PFSK-1 (cell line): ENCODE measurements at regions not wholly inside any gene's neighbourhood (a gene's known extent, or its start where the extent isn't known, plus 50 kb on each side); places are given as distances from the start of the nearest gene placed in this dataset.

ENCODE experiments used
- FOXP2 ChIP-seq: optimal IDR thresholded peaks from 2 replicates; pipeline ENCODE3; 2011; ENCODE audit warnings: borderline replicate concordance, control low read depth, inconsistent platforms; ENCODE audit not compliant: insufficient read depth; ENCODE audit errors: extremely low read length, extremely low read depth
- POLR2AphosphoS5 ChIP-seq: IDR thresholded peaks from 2 replicates; pipeline ENCODE4 v1.6.1; 2012; ENCODE audit warnings: low read depth, mild to moderate bottlenecking, control low read depth, low read length, moderate library complexity
- SIN3A ChIP-seq: IDR thresholded peaks from 2 replicates; pipeline ENCODE4 v1.6.1; 2012; ENCODE audit warnings: mild to moderate bottlenecking, low read length, moderate library complexity, borderline replicate concordance; ENCODE audit not compliant: insufficient read depth
- TAF1 ChIP-seq: IDR thresholded peaks from 2 replicates; pipeline ENCODE4 v1.6.1; 2012; ENCODE audit warnings: low read length, control low read depth, borderline replicate concordance; ENCODE audit not compliant: insufficient read depth
- TF ChIP-seq, protein P1 (sequence below), 2 experiments: IDR thresholded peaks; 2 replicates each; pipeline versions ENCODE4 v1.6.1 to v1.8.0; 2011 to 2012; ENCODE audit warnings: low read depth in 2 of 2, low read length in 2 of 2, control low read depth in 1 of 2, inconsistent platforms in 1 of 2, mild to moderate bottlenecking in 1 of 2, moderate library complexity in 1 of 2; ENCODE audit not compliant: insufficient read depth in 1 of 2

DNA sequence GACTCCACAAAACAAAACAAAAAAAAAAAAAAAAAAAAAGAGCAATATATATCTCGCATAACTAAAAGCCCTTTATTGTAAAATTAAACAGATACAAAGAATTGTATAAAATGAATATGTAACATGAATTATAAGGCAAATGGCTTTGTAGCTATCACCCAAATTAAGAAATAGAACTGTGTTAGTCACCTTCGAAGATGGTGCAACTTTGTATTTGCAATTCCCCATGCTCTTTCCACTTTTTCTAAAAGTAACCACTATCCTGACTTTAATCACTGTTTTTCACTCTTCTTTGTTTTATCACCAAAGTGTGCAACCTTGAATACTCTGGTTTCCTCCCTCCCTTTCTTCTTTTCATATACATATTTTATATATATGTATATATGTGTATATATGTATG lies 57.1 kb upstream of the HTR2A start:
- TF ChIP-seq POLR2AphosphoS5 = no peak
- TF ChIP-seq TAF1 = no peak
- no peak for TF ChIP-seq SIN3A
- TF ChIP-seq, protein P1, sequence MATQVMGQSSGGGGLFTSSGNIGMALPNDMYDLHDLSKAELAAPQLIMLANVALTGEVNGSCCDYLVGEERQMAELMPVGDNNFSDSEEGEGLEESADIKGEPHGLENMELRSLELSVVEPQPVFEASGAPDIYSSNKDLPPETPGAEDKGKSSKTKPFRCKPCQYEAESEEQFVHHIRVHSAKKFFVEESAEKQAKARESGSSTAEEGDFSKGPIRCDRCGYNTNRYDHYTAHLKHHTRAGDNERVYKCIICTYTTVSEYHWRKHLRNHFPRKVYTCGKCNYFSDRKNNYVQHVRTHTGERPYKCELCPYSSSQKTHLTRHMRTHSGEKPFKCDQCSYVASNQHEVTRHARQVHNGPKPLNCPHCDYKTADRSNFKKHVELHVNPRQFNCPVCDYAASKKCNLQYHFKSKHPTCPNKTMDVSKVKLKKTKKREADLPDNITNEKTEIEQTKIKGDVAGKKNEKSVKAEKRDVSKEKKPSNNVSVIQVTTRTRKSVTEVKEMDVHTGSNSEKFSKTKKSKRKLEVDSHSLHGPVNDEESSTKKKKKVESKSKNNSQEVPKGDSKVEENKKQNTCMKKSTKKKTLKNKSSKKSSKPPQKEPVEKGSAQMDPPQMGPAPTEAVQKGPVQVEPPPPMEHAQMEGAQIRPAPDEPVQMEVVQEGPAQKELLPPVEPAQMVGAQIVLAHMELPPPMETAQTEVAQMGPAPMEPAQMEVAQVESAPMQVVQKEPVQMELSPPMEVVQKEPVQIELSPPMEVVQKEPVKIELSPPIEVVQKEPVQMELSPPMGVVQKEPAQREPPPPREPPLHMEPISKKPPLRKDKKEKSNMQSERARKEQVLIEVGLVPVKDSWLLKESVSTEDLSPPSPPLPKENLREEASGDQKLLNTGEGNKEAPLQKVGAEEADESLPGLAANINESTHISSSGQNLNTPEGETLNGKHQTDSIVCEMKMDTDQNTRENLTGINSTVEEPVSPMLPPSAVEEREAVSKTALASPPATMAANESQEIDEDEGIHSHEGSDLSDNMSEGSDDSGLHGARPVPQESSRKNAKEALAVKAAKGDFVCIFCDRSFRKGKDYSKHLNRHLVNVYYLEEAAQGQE (IDR thresholded peaks at IDR 0.05; ENCODE audit: insufficient read depth in 1 of 2, low read depth in 2 of 2, low read length in 2 of 2) = no peak
- TF ChIP-seq FOXP2 = no peak

DNA sequence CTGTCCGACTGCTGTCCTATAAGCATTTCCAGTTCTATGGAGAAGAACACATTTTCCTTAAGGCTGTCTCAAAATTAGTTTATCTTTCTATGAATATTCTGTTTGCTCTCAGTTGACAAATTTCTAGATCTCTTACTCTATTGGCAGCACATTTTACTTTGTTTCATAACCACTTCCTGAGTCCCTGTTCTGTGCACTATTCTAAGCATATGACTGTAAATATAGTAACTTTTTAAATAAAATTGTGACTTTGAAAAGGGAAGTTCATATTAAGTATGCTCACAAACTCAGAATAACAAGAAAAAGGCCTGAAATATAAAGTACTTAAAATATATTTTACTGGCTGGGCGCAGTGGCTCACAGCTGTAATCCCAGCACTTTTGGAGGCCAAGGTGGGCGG lies 56.5 kb upstream of the HTR2A start:
- no peak for TF ChIP-seq TAF1
- TF ChIP-seq SIN3A = no peak
- TF ChIP-seq, protein P1 (IDR thresholded peaks at IDR 0.05; ENCODE audit: insufficient read depth in 1 of 2, low read depth in 2 of 2, low read length in 2 of 2) = no peak
- no peak for TF ChIP-seq FOXP2
- no peak for TF ChIP-seq POLR2AphosphoS5

DNA sequence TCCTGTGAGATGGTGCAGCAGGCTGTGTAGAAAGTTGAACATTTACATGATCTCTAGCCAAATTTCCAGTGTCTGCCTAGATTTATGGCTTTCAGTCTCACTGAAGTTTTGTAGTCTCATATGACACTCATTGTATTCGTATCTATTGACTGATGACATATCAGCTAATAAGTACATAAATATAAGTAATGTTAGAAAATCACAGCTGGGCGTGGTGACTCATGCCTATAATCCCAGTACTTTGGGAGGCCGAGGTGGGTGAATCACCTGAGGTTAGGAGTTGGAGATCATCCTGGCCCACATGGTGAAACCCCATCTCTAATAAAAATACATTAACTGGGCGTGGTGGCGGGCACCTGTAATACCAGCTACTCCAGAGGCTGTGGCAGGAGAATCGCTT lies 54.7 kb upstream of the HTR2A start:
- TF ChIP-seq, protein P1 (IDR thresholded peaks at IDR 0.05; ENCODE audit: insufficient read depth in 1 of 2, low read depth in 2 of 2, low read length in 2 of 2) = no peak
- TF ChIP-seq POLR2AphosphoS5 (no peak), FOXP2 (no peak), SIN3A (no peak), TAF1 (no peak)

DNA sequence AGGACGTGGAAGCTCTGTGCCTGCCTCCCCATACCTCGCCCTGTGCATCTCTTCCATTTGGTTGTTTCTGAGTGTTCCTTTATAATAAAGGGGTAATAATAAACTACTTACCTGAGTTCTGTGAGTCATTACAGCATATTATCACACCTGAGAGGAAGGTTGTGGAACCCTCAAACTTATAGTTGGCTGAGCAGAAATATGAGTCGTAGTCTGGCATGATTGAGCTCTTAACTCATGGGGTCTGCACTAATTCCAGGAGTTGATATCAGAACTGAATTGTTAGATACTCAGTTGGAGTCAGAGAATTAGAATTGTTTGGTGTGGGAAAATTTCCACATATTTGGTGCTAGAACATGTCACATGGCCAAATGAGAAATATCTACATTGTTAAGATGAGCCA lies 52.4 kb upstream of the HTR2A start:
- no peak for TF ChIP-seq FOXP2
- no peak for TF ChIP-seq SIN3A
- no peak for TF ChIP-seq TAF1
- TF ChIP-seq POLR2AphosphoS5 = no peak
- TF ChIP-seq, protein P1 (IDR thresholded peaks at IDR 0.05; ENCODE audit: insufficient read depth in 1 of 2, low read depth in 2 of 2, low read length in 2 of 2) = no peak

DNA sequence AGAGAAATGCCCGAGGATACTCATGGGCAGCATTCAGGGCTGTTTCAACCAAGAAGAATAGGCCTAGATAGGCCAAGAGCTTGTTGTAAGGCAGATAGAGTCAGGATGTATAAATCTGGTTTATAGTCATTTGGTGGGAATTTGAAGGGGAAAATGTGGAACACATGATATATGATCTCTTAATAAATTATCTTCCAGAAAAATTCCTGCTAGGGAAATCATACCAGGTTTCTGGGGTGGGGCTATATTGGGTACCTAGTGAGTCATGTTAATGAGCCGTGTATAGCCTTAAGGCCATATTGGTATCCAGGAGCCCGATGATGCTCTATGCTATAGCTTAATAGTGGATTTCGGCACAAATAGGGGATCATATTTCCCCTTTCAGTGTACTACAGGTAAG lies 51.5 kb upstream of the HTR2A start:
- TF ChIP-seq POLR2AphosphoS5 (no peak), FOXP2 (no peak), TAF1 (no peak), SIN3A (no peak)
- TF ChIP-seq, protein P1 (IDR thresholded peaks at IDR 0.05; ENCODE audit: insufficient read depth in 1 of 2, low read depth in 2 of 2, low read length in 2 of 2) = no peak
